CD4-positive, alpha-beta T cell treated with Interleukin-17A for 4 hours (primary cell): ENCODE measurements at regions not wholly inside any gene's neighbourhood (a gene's known extent, or its start where the extent isn't known, plus 50 kb on each side); places are given as distances from the start of the nearest gene placed in this dataset.

Source experiments
- DNase-seq: peaks from one replicate; pipeline ENCODE4 v3.0.0-alpha.2; 2020; ENCODE audit warnings: mixed read lengths

DNA sequence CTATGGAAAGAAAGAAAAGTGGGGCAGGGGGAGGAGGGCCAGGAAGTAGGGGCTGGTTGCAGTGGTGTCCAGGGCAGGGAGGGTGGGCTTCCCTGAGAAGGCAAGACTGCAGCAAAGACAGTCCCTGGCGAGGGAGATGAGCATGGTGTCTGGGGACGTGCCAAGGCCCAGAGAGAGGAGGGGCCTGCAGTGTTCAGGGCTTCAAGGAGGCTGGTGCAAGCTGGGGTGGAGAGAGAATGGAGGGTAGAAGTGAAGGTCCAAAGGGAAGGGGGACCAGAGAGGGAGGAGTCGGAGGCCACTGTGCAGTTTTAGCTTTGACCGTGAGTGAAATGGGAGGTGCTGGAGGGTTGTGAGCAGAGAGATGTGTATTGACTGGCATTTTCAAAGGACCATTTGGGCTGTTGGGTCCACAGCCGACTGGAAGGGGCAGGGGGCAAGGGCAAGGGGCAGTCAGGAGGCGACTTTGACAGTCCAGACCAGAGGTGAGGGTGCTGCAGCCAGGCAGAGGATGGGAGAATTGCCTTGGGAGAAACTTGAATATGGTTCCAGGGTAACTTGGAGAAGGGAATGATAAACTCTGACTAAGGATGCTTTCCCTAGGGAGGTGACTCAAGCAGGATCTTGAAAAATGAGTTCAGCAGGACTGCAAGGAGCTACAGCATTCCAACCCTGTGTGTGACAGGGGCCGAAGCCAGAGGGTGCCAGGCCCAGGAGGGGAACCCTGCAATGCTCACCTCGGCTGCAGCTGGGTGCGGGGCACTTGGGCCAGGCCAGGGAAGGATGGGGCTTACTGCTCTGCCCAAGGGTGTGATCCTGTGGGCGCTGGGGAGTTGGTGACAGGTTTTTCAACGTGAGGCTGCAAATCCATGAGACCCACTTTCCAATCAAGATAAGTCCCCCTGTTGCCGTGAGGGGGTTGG lies 177.1 kb upstream of the HAAO start:
- DNase-seq, result no peak

DNA sequence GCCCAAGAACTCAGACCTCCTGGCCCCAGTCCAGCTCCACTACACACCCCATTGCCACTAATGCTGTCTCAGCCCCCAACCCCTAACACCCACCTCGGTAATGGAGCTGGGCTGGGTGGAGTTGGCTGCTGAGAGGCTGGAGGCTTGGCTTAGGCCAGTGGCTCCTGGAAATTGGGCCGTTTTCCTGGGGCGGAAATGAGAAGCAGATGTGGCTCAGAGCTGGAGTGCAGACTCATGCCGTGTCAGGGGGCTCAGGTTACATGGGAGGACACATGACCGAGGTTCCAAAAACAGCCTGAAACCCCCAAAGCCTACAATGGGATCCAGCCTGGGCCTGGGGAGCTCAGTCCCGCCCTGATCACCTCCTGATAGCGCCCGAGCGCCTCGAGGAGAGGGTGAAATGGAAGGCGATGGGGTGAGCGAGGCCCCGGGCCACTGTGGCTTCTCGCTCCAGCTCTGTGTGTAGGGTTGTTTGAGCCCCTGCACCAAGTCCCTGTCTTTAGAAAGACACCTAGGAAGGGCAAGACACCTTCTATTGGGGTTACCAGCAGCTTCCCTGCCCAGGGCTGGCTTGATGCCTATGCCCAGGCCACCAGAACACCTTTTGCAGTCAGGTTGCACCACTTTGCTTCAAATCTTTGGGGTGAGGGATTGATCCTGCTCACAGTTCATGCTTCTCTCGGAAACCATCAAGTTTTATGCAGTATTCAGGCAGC lies 175.7 kb upstream of the HAAO start:
- DNase-seq, result no peak

DNA sequence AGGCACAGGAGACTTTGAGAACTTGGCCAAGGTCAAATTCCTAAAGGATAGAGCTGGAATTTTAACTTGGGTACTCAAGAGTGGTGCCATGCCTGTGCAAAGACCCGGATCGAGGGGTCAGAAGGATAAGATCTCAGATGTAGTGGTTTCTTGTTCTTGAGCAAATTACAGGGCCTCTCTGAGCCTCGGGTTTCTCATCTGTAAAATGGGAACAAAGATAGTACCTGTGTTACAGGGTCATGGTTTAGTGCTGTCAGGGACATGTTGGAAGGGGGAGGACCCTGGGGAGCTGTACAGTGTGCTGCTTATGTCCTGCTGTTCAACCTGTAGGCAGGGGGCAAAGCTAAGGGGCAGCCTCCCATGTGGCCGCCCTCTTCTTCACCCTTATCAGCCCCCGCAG lies 173.5 kb upstream of the HAAO start:
- no peak for DNase-seq

DNA sequence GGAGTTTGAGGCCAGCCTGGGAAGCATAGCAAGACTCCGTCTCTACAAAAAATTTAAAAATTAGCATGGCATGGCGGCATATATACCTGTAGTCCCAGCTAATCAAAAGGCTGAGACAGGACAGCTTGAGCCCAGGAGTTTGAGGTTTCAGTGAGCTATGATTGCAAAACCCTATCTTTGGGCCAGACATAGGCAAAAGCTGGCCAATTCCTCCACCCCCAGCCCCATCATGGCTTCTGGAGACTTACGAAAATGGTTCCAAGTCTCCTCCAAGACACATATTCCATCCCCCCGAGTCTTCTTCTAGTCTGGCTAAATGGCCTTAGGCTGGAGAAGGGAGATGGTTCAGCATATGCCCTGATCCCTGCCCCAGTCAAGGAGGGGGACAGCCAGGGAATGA lies 172.8 kb upstream of the HAAO start:
- no peak for DNase-seq

DNA sequence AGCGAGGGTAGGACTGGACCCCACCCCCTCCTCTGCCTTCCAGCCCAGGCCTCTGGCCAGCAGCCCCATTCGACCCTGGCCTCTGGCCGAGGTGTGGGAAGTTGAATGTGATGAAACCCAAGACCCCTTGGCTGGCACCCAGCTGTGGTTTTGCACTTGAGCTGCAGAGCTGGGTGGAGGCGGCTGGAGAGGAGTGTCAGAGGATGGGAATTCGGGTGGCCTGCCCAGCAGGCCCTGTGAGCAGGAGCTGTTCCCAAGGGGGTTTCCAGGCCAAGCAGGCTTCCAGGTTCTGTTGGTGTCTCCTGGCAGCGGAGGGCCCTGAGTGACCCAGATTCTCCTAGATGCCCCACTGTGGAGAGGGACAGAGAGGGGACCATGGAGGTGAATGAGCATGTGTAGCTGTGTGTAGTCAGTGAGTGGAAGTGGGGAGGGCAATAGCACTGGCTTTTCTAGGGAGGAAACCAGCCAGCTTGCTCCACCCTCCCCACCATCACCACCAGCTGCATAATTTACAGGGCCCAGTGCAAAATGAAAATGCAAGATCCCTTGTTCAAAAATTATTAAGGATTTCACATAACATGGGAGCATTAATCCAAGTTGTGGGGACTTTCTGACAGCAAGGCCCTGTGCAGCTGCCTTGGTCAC lies 172.2 kb upstream of the HAAO start:
- DNase-seq, result no peak

DNA sequence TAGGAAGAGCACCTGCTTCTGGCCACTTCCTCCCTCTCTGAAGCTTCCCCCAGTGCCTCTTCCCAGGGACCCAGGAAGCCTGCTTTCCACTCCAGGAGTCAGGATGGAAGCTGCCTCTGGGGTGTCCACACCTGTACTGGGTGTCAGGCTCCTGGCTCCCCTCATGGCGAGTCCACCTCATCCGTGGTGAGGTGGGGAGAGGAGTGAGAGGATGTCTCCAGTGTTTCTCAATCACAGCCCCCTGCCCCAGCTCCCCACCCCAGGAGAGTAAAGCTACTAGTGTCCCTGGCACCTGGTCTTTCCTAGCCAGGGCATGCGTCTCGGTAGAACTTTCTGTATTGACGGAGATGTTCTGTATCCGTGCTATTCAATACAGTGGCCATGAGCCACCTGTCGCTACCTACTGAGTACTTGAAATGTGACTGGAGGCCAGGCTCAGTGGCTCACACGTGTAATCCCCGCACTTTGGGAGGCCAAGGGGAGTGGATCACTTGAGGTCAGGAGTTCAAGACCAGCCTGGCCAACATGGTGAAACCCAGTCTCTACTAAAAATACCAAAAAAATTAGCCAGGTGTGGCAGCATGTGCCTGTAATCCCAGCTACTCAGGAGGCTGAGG lies 171.2 kb upstream of the HAAO start:
- DNase-seq, result no peak

DNA sequence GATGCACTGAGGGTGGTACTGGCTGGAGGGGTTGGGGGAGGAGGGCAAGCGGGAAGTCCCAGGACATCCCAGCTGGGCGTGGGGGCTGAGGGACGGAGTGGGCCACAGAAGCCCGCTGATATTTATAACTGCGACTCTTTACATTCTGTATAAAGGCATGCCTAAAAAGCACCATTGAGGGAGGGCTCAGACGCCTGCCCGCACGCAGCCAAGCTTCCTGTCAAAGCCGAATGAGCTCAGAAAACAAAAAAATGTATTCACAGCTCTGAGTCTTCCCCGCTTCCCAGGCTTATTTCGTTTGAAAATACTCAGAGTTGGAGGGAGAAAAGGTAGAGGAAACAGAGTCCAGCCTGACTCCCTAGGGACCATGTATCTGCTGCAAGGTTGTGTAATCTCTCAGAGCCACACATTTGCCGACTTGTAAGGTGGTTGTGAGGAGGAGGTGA lies 170.1 kb upstream of the HAAO start:
- DNase-seq, result peak; percentile 26

DNA sequence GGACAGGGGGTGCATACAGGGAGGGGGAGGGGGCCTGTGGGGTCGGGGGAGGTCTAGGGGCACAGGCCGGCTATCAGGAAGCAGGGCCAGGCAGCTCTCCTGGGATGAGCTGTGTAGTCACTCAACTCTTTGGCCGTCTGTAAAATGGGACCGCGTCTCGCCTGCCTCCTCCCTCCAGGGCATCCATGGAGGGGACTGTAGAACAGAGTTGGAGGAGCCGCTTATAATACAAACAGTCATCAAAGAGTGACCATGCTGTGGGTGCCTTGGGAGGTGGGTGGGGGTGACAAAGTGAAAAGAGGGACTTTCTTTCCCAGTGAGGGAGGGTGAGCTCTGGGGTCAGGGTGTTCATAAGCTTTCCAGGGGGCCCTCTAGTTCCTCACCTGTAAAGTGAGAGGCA lies 169.6 kb upstream of the HAAO start:
- no peak for DNase-seq

DNA sequence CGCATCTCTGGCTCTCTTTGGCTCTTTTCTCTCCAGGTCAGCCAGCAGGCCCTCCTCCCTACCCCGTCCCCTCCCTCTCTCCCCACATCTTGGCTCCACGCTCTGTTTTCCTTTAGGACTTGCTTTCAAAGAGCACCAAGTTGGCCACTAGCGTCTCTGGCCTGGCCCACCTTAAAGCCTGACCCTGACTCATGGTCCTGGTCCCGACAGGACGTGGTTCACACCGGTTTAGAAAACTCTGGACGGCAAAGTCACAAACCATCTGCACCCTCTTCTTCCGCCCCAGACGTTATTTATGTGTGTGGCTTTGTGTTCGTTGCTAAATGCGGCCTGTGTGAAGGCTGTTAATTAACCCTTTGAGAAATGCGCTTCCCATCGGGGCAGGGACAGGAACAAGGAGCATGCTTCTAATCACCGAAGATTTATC lies 169.0 kb upstream of the HAAO start:
- DNase-seq, result no peak

DNA sequence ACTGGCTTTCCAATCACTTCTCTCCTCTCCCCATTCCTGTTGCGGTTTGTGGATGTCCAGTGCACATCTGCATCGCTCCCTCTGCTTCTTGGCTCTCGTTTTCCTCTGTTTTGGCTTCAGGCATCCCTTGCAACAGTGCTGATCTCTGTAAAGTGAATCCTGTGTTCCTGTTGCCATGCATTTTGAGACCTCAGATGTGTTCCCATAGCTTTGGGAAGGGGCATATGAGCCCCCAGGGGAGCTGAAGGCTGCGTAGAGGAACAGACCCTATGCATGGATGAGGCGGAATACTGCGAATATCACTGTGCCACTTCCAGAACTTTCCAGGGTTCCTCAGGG lies 168.4 kb upstream of the HAAO start:
- DNase-seq, result no peak

DNA sequence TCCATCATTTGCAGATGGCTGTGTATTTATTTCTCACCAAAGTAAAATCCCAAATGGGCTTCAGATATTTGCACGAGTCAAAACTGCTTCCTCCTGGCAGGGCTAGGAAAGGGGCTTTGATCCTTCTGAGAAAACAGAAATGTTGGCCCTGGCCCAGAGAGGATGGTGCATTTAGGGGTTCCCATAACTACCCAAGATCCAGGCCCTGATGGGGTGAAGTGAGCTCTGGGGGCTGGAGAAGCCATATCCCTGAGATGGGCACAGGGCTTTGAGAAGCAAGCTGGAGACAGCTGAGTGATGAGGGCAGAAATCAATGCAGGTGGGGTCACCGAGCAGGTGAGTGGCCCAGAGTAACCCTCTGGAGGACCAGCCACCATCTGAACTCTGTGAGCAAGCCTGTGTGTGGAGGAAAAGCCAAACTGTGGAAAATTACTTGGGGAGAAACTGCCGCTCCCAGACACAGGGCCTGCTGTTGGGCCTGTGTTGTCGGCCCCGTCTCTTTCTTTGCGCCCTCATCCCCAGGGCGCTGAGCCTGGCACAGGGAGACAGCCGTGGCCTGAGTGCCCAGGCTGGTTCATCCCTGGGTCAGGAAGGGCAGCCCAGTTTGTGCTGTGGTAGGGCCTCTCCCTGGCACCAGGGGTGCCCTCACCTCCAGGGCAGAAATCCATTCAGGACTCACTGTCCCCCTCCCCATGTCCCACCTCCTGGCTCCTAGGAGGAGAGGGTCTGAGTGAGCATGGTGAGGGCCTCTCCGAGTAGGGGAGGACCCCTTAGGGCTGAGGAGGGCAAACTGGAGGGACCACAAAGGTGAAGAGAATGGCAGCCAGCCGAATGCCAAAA lies 167.8 kb upstream of the HAAO start:
- DNase-seq, result no peak

DNA sequence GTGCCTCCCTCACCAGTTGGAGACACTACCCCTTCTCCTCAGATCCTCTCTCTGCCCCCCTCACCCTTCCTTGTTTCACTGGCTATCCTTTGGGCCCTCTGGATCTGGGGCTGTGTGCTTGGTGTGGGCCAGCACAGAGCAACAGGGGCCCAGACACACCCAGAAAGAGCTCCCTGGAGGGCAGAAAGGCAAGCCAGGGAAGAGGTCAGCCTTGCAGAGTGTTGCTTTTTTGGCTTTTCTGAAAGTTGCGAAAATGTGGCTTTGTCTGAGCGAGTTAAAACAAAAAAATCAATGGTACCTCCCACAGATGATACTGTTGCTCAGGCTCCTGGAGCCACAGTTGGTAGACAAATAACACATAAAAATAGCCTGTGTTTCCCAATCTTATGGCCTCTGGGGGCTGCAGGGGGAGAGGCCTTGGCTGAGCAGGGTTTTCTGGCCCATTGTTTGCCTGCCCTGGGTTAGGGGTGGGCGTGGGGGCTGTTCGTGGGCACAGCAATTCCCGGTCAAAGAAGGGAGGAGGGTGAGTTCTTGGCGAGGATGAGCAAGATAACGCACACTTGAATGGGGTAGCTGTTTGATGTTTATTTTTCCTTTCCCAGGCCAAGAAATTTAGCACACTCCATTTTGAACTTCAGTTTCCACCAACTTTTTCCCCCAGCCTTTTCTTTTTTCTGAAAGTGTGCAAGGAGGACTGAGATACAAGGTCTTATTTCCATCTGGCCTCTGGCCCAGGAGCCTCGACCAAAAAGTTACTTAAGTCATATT lies 167.0 kb upstream of the HAAO start:
- DNase-seq, result no peak

DNA sequence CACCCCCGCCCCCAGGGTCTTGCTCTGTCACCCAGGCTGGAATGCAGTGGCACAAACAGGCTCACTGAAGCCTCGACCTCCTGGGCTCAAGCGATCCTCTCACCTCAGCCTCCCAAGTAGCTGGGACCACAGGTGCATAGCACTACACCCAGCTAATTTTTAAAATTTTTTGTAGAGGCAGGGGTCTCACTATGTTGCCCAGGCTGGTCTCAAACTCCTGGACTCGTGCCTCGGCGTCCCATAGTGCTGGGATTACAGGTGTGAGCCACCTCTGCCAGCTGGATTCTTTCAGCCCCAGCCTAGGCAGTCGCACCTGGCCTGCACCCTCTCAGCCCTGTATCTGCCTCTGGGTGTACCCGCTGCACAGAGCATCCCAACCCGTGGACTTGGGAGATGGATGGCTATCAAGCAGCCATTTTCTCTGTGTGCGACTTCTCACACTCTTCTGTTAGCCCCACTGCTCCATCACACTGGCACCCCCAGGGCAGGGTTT lies 166.4 kb upstream of the HAAO start:
- DNase-seq, result no peak

DNA sequence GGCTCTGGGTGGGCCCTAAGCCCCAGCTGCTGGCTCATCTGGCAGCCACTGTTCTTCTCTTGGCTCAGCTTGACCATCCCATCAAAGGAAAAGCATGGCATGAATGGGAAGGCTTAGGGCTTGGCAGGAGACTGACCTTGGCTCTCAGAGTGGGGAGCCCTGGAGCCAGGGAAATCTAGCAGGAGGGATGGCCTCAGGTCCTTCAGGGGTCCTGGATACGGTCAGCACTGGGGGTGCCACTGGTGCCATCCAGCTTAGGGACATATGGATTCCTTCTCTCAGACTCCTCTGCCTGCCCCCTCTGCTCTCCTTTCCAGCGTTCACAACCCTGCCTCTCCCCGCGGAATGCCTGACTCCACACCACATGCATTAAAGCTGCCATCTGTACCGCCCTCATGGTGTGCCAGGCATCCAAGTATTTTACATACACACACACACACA lies 165.5 kb upstream of the HAAO start:
- no peak for DNase-seq

DNA sequence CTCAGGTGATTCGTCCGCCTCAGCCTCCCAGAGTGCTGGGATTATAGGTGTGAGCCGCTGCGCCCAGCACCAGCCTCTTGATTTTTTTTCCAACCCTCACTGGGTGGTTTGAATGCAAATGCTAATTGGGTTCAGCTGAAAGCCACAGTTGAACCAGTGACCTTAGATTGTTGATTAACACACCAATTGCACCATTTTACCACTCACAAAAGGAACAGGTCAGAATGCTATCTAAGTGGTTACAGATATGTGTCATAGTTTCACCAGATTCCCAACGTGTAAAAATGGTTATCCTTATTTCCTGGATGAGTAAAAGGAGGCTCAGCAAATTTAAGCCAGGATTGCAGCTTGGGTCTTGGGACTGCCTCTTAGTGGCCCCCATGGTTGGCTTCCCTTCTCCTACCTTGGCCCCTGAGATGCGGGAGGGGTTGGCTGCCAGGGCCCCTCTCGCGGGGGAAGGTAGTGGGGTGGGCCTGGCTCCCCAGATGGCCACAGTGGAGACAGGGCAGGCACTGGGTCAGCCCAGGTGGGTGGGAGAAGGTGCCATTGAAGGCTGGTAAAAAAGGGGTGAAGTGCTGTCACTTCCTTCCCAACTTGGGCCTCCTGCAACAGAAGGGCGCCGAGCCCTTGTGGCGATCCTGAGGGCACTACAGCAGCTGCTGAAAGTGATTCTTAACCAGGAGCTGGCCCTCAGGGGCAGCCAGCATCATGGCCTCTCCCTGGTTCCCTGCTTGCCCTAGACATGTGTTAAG lies 164.9 kb upstream of the HAAO start:
- DNase-seq, result no peak

DNA sequence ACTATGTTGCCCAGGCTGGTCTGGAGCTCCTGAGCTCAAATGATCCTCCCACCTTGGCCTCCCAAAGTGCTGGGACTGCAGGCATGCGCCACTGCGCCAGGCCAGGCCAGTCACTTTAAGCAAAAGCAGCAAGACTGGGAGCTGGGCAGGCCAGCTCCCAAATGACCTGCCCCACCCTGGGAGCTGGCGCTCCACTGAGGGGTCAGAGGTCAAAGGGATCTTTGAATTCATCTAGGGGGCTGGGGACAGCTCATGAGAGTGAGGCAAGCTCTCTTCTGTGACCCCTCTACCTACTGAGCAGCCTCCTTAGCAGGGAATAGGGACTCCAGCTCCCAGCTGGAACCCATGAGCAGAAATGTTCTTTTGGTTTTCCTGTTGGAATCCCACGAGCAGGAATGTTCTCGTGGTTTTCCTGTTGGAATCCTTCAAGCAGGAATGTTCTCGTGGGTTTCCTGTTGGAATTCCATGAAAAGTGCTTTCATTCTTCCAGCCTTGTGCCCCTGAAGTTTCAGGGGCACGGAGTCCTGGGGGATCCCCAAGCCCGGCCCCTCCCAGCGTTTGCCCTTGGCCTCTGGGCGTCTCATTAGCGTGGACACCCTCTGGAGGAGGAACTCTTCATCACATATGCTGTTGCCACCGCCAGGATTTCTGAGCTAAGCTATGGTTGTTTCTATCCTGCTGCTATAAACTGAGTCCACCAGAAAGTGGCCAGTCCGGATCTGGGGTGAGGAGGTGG lies 162.0 kb upstream of the HAAO start:
- DNase-seq, result no peak

DNA sequence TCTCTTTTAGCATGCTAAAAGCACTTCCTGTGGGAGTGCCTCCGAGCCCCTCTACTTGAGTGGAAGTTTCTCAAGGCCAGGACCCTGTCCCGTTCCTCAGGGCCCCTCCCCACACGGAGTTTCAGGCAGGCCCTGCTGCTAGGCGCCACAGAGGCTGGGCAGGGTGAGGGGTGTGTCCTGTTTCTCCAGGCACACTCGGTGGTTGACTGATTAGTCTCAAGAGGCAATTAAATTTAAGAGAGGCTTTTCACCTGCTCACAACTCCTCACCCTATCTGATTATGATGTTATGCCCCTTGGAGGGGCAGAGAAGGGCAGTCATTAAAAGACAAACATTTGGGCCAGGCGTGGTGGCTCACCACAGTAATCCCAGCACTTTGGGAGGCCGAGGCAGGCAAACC lies 160.8 kb upstream of the HAAO start:
- DNase-seq, result no peak

DNA sequence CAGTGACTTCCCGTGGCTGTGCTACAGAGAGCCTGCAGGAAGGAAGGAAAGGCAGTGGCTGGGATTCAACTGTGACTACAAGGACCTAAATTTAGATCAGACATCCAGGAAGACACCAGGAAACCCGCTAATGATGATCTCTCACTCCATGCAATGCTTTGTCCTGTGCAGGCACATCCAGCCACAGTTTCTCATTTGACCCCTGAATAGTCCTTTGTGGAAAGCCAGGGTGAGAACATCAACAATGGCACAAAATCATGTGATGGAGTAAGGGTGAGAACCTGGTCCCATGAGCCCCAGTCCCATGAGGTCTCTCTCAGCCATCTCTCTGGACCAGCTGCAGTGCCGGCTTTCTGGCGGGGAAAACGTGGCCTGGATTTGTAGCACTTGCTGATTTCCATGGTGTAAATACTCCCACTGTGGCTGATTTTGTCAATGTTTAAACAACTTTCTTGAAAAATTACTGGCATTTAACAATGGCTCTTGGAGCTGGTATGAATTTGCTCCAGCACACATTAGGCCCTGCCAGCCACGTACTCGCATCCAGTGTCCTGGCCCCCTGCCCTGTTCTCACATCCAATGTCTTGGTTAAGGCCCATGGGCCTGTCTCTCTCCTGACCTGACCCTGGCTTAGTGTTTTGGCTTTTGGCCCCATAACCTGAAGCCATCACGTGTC lies 159.0 kb upstream of the HAAO start:
- DNase-seq, result no peak

DNA sequence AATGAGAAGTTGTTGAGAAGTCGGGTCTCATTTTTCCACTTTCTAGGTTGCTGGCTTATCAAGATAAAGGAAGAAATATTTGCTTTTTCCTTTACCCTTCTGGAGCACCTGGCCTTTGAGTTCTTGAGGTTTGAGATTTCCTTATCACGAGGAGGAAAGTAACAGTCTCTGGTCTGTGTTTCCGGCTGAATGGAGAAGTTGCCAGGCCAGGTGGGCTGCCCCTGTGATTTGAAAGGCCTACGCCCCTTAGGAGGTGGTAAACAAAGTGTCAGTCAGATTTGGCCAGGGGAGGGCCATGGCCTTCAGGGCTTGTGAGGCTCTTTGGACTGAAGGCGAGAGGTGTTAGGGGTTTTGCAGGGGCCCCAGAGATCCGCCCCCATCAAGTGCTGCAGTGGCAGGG lies 156.7 kb upstream of the HAAO start:
- no peak for DNase-seq
